22Rv1 (cell line): ENCODE measurements at regions not wholly inside any gene's neighbourhood (a gene's known extent, or its start where the extent isn't known, plus 50 kb on each side); places are given as distances from the start of the nearest gene placed in this dataset.

Source experiments
- H3K27ac ChIP-seq: fragments of 450-650 bp; 2 replicates; pipeline ENCODE4 v1.5.1; 2017
- CTCF ChIP-seq: fragments of 450-650 bp; IDR thresholded peaks from 2 replicates; pipeline ENCODE4 v1.5.1; 2017; ENCODE audit warnings: mild to moderate bottlenecking
- ZFX ChIP-seq: fragments of 450-650 bp; IDR thresholded peaks from 2 replicates; pipeline ENCODE4 v1.6.1; 2017; ENCODE audit warnings: antibody characterized with exemption, borderline replicate concordance

- TF ChIP-seq CTCF (no peak), ZFX (no peak)
- no peak overlapping the region for H3K27ac ChIP-seq
Measured at GRCh38 chr3:151563305-151563704, 102.4 kb upstream of the IGSF10 start.

DNA sequence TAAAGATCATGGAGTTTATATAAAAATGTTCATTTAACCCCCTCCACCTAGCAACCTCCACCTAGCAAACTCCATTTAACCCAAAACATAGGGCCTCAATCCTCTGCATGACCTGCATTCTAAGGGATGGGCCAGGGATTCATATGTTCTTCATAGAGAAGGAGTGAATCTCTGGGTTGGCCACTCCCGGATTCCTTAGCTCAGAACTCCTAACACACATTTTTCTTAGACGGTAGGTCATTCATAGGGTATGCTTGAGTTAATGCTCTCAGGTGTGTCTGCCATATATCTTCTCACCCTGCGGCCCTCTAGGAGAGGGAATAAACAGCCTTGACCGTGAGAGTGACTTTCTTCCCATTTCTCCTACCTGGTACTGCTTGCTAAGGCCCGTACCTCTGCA lies 102.0 kb upstream of the IGSF10 start:
- no peak overlapping the region for H3K27ac ChIP-seq
- TF ChIP-seq CTCF (no peak), ZFX (no peak)

GRCh38 chr3:151561878-151562277 lies 101.0 kb upstream of the IGSF10 start:
- H3K27ac ChIP-seq = no peak overlapping the region

DNA sequence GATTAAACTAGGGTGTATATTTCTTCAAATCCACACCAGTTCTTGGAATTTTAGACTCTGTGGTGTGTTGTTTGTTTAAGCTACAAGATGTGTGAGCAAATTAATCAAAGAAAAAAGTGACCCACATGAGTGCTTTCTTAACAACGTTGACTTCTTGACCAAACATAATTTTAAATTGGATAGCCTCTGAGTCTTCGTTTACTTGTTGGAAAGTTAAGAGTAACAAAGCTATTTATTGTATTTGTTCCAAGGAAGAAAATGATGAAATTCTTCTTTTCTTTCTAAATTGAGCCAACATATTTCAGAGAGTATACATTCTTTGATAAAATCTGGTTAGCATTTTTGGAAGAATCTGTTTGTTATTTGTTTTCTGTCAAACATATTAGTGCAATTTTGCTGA lies 99.9 kb upstream of the IGSF10 start:
- H3K27ac ChIP-seq = no peak overlapping the region
- TF ChIP-seq CTCF (no peak), ZFX (no peak)

More at GRCh38 chr3:151561878-151562277, 101.0 kb upstream of the IGSF10 start:
- no peak for TF ChIP-seq ZFX
- TF ChIP-seq CTCF = no peak

DNA sequence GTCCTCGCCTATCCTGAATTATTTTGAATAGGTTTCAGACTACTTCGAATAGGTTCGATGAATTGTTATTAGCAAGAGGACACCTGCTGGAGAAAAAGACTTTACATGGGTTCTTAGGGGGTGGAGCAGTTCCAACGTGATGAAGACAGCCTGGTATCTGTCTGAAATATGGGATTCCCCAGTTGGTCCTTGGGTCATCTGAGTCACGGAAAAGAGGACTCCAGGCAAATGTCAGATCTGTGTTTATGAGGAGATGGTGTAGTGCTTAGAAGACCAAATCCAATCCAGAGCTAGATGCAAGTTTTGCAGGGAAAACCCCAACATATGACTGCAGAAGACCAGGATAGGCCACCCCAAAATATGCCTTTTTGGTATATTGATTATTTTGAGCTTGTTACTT lies 98.9 kb upstream of the IGSF10 start:
- TF ChIP-seq ZFX (no peak), CTCF (no peak)
- no peak overlapping the region for H3K27ac ChIP-seq

DNA sequence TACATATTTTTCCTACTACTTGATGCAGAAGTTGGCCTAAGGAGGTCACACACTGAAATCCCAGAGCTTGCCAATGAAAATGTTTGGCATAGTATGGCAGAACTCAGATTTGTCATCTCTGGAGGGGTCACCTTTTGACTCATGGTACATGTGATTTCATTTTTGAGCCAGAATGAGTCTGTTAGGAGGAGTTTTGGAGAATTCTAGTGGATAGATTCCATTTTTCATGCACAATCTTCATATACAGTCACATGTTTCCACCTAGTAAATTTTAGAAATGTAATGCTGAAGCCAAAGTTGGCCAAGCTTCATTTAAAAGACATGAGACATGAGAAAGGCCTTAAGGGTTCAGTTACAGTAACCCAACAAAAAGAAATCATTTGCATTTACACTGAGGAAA lies 97.8 kb upstream of the IGSF10 start:
- no peak overlapping the region for H3K27ac ChIP-seq
- TF ChIP-seq ZFX = no peak
- TF ChIP-seq CTCF = no peak

DNA sequence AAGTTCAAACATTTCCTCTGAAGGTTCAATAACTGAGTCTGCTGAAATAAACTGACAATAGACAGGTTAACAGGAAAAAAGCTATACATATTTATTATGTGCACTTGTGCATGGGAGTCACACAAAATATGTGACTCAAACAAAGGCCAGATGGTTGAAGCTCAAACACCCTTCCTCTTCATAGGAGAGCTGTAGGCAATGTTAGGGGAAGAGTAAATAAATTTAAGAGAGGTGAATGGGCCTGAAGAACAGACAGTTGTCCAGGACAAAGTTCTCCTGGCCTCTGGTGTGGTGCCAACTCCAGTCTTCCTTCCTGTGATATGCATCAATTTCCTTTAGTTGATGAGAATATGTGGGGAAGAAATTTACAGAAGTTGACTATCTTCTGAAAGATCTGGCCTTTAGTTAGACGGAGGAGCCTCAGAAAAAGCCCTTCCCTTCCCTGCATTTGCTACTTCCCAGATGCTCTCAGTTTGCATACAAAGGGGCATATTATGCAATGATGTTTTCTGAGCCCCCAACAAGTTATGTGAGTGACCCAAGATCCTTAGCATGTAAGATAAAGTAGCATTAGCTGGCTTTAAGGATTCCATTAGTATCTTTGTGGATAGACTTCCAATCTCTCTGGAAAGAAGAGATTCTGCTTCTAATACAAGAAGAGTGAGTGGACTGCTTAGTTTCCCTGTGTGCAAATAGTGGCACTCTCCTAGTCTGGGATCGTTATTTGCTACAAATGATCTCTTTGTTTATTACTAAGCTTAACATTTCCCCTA lies 96.4 kb upstream of the IGSF10 start:
- no peak for TF ChIP-seq CTCF
- TF ChIP-seq ZFX = no peak
- H3K27ac ChIP-seq = no peak overlapping the region
